GM06990 (cell line): ENCODE measurements at regions not wholly inside any gene's neighbourhood (a gene's known extent, or its start where the extent isn't known, plus 50 kb on each side); places are given as distances from the start of the nearest gene placed in this dataset.
"Not testable (repeated sequence)": the region's sequence is repeated elsewhere in the genome, so short reads cannot be mapped to it uniquely, and the experiment has no call there.

Experiments
- DNase-seq: peaks from one replicate; pipeline ENCODE4 v3.0.0-alpha.2; 2011; ENCODE audit not compliant: insufficient read length; ENCODE audit errors: extremely low read depth
- H3K27me3 ChIP-seq: replicated peaks from 2 replicates; pipeline ENCODE4 v1.6.0; 2011; ENCODE audit warnings: low read length; ENCODE audit not compliant: control insufficient read depth, insufficient read depth
- H3K36me3 ChIP-seq: 2 replicates; pipeline ENCODE4 v1.5.1; 2011; ENCODE audit warnings: low read length; ENCODE audit not compliant: control insufficient read depth, insufficient read depth
- H3K4me3 ChIP-seq: replicated peaks from 2 replicates; pipeline ENCODE4 v1.5.1; 2011; ENCODE audit warnings: low read depth, mild to moderate bottlenecking, control low read depth, low read length
- CTCF ChIP-seq: IDR thresholded peaks from 2 replicates; pipeline ENCODE4 v1.5.1; 2011; ENCODE audit warnings: low read length, control low read depth, mild to moderate bottlenecking, inconsistent platforms; ENCODE audit not compliant: insufficient read depth, poor library complexity, severe bottlenecking

GRCh38 chr12:9328065-9328464 is 119.9 kb upstream of the PZP start:
- Histone ChIP-seq H3K36me3 (no peaks in the 10 kb centered on the region), H3K27me3 (no peaks in the 10 kb centered on the region), H3K4me3 (no peak overlapping the region)
- DNase-seq, result no peak
- no peak for TF ChIP-seq CTCF

GRCh38 chr12:9327320-9327719 is 119.1 kb upstream of the PZP start:
- H3K4me3 ChIP-seq, result no peak overlapping the region
- H3K27me3 ChIP-seq, result no peaks in the 10 kb centered on the region
- DNase-seq, result no peak
- TF ChIP-seq CTCF, result no peak
- no peaks in the 10 kb centered on the region for H3K36me3 ChIP-seq

- H3K36me3 ChIP-seq, DNase-seq, H3K4me3 ChIP-seq, H3K27me3 ChIP-seq: not testable (repeated sequence)
These were observed 118.7 kb upstream of the PZP start for GRCh38 chr12:9326849-9327248.

- H3K4me3 ChIP-seq, result no peak overlapping the region
- no peaks in the 10 kb centered on the region for H3K27me3 ChIP-seq
- no peak for TF ChIP-seq CTCF
- H3K36me3 ChIP-seq, result no peaks in the 10 kb centered on the region
- DNase-seq, result no peak
These were observed 117.9 kb upstream of the PZP start for GRCh38 chr12:9326085-9326484.

- Histone ChIP-seq H3K27me3 (no peaks in the 10 kb centered on the region), H3K4me3 (no peak overlapping the region), H3K36me3 (no peaks in the 10 kb centered on the region)
- no peak for DNase-seq
- TF ChIP-seq CTCF, result no peak
These were observed 117.3 kb upstream of the PZP start for GRCh38 chr12:9325471-9325870.

GRCh38 chr12:9324782-9325181 is 116.6 kb upstream of the PZP start:
- Histone ChIP-seq H3K4me3 (no peak overlapping the region), H3K27me3 (no peaks in the 10 kb centered on the region), H3K36me3 (no peaks in the 10 kb centered on the region)
- no peak for TF ChIP-seq CTCF
- no peak for DNase-seq
